ENCODE measurements at regions not wholly inside any gene's neighbourhood (a gene's known extent, or its start where the extent isn't known, plus 50 kb on each side); places are given as distances from the start of the nearest gene placed in this dataset.

DNA sequence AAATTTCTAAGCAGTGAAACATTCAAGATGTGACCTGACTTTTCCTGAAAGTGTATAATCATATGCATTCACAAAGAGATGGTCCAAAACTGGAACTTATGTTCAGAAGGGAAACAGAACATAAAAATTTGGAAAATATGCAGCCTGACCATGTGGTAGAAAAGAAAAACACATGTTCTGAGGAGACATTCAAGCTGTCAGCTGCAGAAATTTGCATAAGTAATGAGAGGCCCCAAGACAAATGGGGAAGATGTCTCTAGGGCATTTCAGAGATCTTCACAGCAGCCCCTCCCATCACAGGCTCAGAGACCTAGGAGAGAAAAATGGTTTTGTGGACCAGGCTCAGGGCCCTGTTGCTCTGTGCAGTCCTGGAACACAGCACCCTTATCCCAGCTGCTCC is 123.8 kb downstream of the RPIA start:
- no peaks in the 10 kb centered on the region for H3K36me3 ChIP-seq (ENCODE audit: insufficient read depth, low read length)
- peaks cover 13% of the 10 kb centered on the region for H3K9me3 ChIP-seq (ENCODE audit: low read length)
- TF ChIP-seq EZH2 (IDR thresholded peaks at IDR 0.05; ENCODE audit: borderline replicate concordance, low read length) (no peak), CTCF (IDR thresholded peaks at IDR 0.05; ENCODE audit: low read length) (no peak)
- H3K9ac ChIP-seq (ENCODE audit: low read length), result no peak overlapping the region
- H2AFZ ChIP-seq (ENCODE audit: low read length), result no peak overlapping the region
- no peaks in the 10 kb centered on the region for H3K4me1 ChIP-seq (ENCODE audit: insufficient read depth, low read length, severe bottlenecking)
- H4K20me1 ChIP-seq (ENCODE audit: insufficient read depth, low read length), result no peaks in the 10 kb centered on the region
- no peaks in the 10 kb centered on the region for H3K79me2 ChIP-seq (ENCODE audit: insufficient read depth, low read length)
- H3F3A ChIP-seq (ENCODE audit: insufficient read depth, low read length), result no peaks in the 10 kb centered on the region
- no peaks in the 10 kb centered on the region for H3K27me3 ChIP-seq (ENCODE audit: insufficient read depth, low read length)
- no peaks in the 10 kb centered on the region for H3K9me2 ChIP-seq (ENCODE audit: low read depth, low read length)
- no peak overlapping the region for H3K4me2 ChIP-seq (ENCODE audit: low read length)
- no peak overlapping the region for H3K27ac ChIP-seq (ENCODE audit: low read depth, low read length, poor library complexity, severe bottlenecking)
- H3K4me3 ChIP-seq (ENCODE audit: low read depth, low read length, poor library complexity, severe bottlenecking), result no peak overlapping the region

DNA sequence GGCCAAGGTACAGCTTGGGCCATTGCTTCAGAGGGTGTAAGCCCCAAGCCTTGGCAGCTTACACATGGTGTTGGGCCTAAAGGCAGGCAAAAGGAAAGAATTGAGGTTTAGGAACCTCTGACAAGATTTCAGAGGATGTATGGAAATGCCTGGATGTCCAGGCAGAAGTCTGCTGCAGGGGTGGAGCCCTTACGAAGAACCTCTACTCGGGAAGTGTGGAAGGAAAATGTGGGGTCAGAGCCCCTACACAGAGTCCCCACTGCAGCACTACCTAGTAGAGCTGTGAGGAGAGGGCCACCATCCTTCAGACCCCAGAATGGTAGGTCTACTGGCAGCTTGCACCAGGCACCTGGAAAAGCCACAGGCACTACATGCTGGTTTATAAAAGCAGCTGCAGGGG is 124.2 kb downstream of the RPIA start:
- Histone ChIP-seq H2AFZ (ENCODE audit: low read length) (no peak overlapping the region), H3K9me2 (ENCODE audit: low read depth, low read length) (no peaks in the 10 kb centered on the region), H3F3A (ENCODE audit: insufficient read depth, low read length) (no peaks in the 10 kb centered on the region), H3K79me2 (ENCODE audit: insufficient read depth, low read length) (no peaks in the 10 kb centered on the region), H3K9ac (ENCODE audit: low read length) (no peak overlapping the region), H3K27me3 (ENCODE audit: insufficient read depth, low read length) (no peaks in the 10 kb centered on the region), H3K4me3 (ENCODE audit: low read depth, low read length, poor library complexity, severe bottlenecking) (no peak overlapping the region), H3K36me3 (ENCODE audit: insufficient read depth, low read length) (no peaks in the 10 kb centered on the region), H3K27ac (ENCODE audit: low read depth, low read length, poor library complexity, severe bottlenecking) (no peak overlapping the region), H3K9me3 (ENCODE audit: low read length) (peaks cover 13% of the 10 kb centered on the region), H3K4me1 (ENCODE audit: insufficient read depth, low read length, severe bottlenecking) (no peaks in the 10 kb centered on the region), H4K20me1 (ENCODE audit: insufficient read depth, low read length) (no peaks in the 10 kb centered on the region), H3K4me2 (ENCODE audit: low read length) (no peak overlapping the region)
- TF ChIP-seq EZH2 (IDR thresholded peaks at IDR 0.05; ENCODE audit: borderline replicate concordance, low read length), result no peak
- no peak for TF ChIP-seq CTCF (IDR thresholded peaks at IDR 0.05; ENCODE audit: low read length)

DNA sequence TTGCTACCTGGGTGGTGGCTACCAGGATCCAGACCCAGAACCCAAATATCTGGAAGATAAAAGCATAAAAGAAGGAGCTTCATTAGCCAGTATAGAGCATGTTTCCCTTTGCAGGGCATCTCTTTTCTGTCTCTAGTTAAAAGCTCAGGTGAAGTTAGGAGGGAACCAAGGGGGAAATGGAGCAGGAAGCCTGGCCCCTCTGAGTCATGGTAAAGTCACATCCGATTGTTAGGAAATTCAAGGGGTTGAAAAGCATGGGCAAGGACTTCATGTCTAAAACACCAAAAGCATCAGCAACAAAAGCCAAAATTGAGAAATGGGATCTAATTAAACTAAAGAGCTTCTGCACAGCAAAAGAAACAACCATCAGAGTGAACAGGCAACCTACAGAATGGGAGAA is 126.9 kb downstream of the RPIA start:
- Histone ChIP-seq H3K4me1 (ENCODE audit: insufficient read depth, low read length, severe bottlenecking) (no peaks in the 10 kb centered on the region), H3K27ac (ENCODE audit: low read depth, low read length, poor library complexity, severe bottlenecking) (no peak overlapping the region), H2AFZ (ENCODE audit: low read length) (no peak overlapping the region), H3K36me3 (ENCODE audit: insufficient read depth, low read length) (no peaks in the 10 kb centered on the region), H3K9ac (ENCODE audit: low read length) (no peak overlapping the region), H3K4me2 (ENCODE audit: low read length) (no peak overlapping the region), H3K27me3 (ENCODE audit: insufficient read depth, low read length) (no peaks in the 10 kb centered on the region), H3K4me3 (ENCODE audit: low read depth, low read length, poor library complexity, severe bottlenecking) (no peak overlapping the region), H3F3A (ENCODE audit: insufficient read depth, low read length) (no peaks in the 10 kb centered on the region), H3K79me2 (ENCODE audit: insufficient read depth, low read length) (no peaks in the 10 kb centered on the region), H3K9me2 (ENCODE audit: low read depth, low read length) (no peaks in the 10 kb centered on the region), H4K20me1 (ENCODE audit: insufficient read depth, low read length) (no peaks in the 10 kb centered on the region), H3K9me3 (ENCODE audit: low read length) (peaks cover 13% of the 10 kb centered on the region)
- TF ChIP-seq CTCF (IDR thresholded peaks at IDR 0.05; ENCODE audit: low read length) (no peak), EZH2 (IDR thresholded peaks at IDR 0.05; ENCODE audit: borderline replicate concordance, low read length) (no peak)
